ENCODE measurements at regions not wholly inside any gene's neighbourhood (a gene's known extent, or its start where the extent isn't known, plus 50 kb on each side); places are given as distances from the start of the nearest gene placed in this dataset.

DNA sequence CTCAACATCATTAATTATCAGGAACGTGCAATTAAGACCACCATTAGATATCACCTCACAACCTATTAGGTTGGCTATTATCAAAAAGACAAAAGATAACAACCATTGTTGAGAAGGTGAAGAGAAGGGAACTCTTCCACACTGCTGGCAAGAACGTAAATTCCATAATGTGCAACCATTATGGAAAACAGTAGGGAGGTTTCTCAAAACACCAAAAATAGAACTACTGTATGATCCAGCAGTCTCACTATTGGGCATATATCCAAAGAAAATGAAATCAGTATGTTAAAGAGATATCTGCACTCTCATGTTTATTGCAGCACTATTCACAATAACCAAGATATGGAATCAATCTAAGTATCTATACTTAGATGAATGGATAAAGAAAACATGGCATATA, 51.6 kb upstream of the OR4E1 start:
- Mint-ChIP-seq H3K4me3 (no peak overlapping the region), H3K27ac (no peak overlapping the region), H3K9me3 (ENCODE audit: insufficient read depth) (no peaks in the 10 kb centered on the region), H3K27me3 (peaks cover 33% of the 10 kb centered on the region), H3K4me1 (no peaks in the 10 kb centered on the region)
- H3K4me1 ChIP-seq (ENCODE audit: control insufficient read depth in 2 of 2, insufficient read depth in 2 of 2, low read length in 2 of 2): no peaks in the 10 kb centered on the region
- DNase-seq (no peak), ATAC-seq (ENCODE audit: low read depth) (no peak)
- no peak overlapping the region for H3K4me2 ChIP-seq (replicated peaks; ENCODE audit: low read depth, low read length, poor library complexity, severe bottlenecking)
- intact Hi-C loops (cut with micrococcal nuclease): no loop called here
- no peaks in the 10 kb centered on the region for H3K9me3 ChIP-seq (ENCODE audit: control extremely low read depth in 1 of 3, control insufficient read depth in 2 of 3, insufficient read depth in 1 of 3, low read length in 2 of 3)
- POLR2A ChIA-PET: no interaction called here
- WGBS (ENCODE audit: insufficient coverage): no CpG with 5 or more reads among the region's 2 CpGs
- H3K27me3 ChIP-seq (replicated peaks in 1 of 4; ENCODE audit: control extremely low read depth in 1 of 4, control insufficient read depth in 3 of 4, insufficient read depth in 4 of 4, low read length in 3 of 4): peaks cover 0 to 5% (median 3%) of the 10 kb centered on the region in 4 experiments
- no peak overlapping the region for H3K9ac ChIP-seq (ENCODE audit: low read length)
- TF ChIP-seq, protein P1, sequence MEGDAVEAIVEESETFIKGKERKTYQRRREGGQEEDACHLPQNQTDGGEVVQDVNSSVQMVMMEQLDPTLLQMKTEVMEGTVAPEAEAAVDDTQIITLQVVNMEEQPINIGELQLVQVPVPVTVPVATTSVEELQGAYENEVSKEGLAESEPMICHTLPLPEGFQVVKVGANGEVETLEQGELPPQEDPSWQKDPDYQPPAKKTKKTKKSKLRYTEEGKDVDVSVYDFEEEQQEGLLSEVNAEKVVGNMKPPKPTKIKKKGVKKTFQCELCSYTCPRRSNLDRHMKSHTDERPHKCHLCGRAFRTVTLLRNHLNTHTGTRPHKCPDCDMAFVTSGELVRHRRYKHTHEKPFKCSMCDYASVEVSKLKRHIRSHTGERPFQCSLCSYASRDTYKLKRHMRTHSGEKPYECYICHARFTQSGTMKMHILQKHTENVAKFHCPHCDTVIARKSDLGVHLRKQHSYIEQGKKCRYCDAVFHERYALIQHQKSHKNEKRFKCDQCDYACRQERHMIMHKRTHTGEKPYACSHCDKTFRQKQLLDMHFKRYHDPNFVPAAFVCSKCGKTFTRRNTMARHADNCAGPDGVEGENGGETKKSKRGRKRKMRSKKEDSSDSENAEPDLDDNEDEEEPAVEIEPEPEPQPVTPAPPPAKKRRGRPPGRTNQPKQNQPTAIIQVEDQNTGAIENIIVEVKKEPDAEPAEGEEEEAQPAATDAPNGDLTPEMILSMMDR (IDR thresholded peaks at IDR 0.05): no peak
- no peak for TF ChIP-seq EZH2 (IDR thresholded peaks at IDR 0.05; ENCODE audit: borderline replicate concordance, insufficient read depth, low read depth, low read length, poor library complexity, severe bottlenecking)
- H2AFZ ChIP-seq (ENCODE audit: insufficient read depth, low read depth, low read length, poor library complexity, severe bottlenecking): no peak overlapping the region
- CTCF ChIA-PET: interaction anchor here (1.4 to 1.6 kb wide), 2 partner anchors 15 to 16 kb away, joined by 4 read pairs; no protein-coding TSS in a partner anchor
- no peaks in the 10 kb centered on the region for H4K20me1 ChIP-seq (ENCODE audit: control insufficient read depth, insufficient read depth, low read length, poor library complexity, severe bottlenecking)
- no peak overlapping the region for H3K27ac ChIP-seq (ENCODE audit: low read length in 2 of 2)
- H3K36me3 ChIP-seq (replicated peaks in 1 of 2; ENCODE audit: control extremely low read depth in 1 of 2, control insufficient read depth in 1 of 2, extremely low read depth in 1 of 2, insufficient read depth in 2 of 2, low read length in 1 of 2): no peaks in the 10 kb centered on the region
- no peak overlapping the region for H3K4me3 ChIP-seq (ENCODE audit: control extremely low read depth in 1 of 5, extremely low read depth in 1 of 5, insufficient read depth in 1 of 5, low read depth in 2 of 5, low read length in 4 of 5)
- H3K79me2 ChIP-seq (ENCODE audit: control insufficient read depth, insufficient read depth, low read length): no peaks in the 10 kb centered on the region

DNA sequence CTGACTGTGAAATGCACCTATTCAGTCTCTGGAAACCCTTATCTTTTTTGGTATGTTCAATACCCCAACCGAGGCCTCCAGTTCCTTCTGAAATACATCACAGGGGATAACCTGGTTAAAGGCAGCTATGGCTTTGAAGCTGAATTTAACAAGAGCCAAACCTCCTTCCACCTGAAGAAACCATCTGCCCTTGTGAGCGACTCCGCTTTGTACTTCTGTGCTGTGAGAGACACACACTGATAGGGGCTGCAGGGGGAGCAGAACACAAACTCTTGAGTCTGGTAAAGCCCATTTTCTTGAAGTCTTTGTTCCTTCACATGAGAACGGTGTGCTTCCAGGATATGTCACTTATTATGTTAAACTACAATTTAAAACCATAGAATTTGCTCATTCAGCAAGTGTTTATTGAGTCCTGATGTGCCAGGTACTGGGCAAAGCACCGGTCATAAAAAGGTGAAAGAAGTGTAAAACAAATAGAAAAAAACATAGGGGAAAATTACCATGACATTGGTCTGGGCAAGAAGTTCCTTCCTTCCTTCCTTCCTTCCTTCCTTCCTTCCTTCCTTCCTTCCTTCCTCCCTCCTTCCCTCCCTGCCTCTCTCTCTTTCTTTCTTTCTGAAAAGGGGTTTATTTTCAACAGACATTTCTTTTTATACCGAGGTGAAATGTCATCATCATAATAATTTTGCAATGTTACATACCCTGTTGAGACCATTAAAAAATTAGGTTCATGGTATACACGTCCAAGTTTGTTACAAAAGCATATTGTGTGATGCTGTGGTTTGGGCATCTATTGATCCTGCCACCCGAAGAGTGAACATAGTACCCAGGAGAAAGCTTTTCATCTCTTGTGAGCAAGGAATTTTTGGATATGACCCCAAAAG, 50.7 kb upstream of the OR4E1 start:
- no peaks in the 10 kb centered on the region for H4K20me1 ChIP-seq (ENCODE audit: control insufficient read depth, insufficient read depth, low read length, poor library complexity, severe bottlenecking)
- TF ChIP-seq, protein P1 (IDR thresholded peaks at IDR 0.05): no peak
- no peak for TF ChIP-seq EZH2 (IDR thresholded peaks at IDR 0.05; ENCODE audit: borderline replicate concordance, insufficient read depth, low read depth, low read length, poor library complexity, severe bottlenecking)
- no peak overlapping the region for H3K27ac Mint-ChIP-seq
- DNase-seq (no peak), ATAC-seq (ENCODE audit: low read depth) (no peak)
- H3K36me3 ChIP-seq (replicated peaks in 1 of 2; ENCODE audit: control extremely low read depth in 1 of 2, control insufficient read depth in 1 of 2, extremely low read depth in 1 of 2, insufficient read depth in 2 of 2, low read length in 1 of 2): no peaks in the 10 kb centered on the region
- H3K79me2 ChIP-seq (ENCODE audit: control insufficient read depth, insufficient read depth, low read length): no peaks in the 10 kb centered on the region
- H3K4me3 ChIP-seq (ENCODE audit: control extremely low read depth in 1 of 5, extremely low read depth in 1 of 5, insufficient read depth in 1 of 5, low read depth in 2 of 5, low read length in 4 of 5): no peak overlapping the region
- no peak overlapping the region for H3K27ac ChIP-seq (ENCODE audit: low read length in 2 of 2)
- H3K27me3 ChIP-seq (replicated peaks in 1 of 4; ENCODE audit: control extremely low read depth in 1 of 4, control insufficient read depth in 3 of 4, insufficient read depth in 4 of 4, low read length in 3 of 4): peaks cover 0 to 6% (median 5%) of the 10 kb centered on the region in 4 experiments
- intact Hi-C loops (cut with micrococcal nuclease): no loop called here
- no peak overlapping the region for H3K9ac ChIP-seq (ENCODE audit: low read length)
- peaks cover 37% of the 10 kb centered on the region for H3K27me3 Mint-ChIP-seq
- POLR2A ChIA-PET: no interaction called here
- no peak overlapping the region for H3K4me2 ChIP-seq (replicated peaks; ENCODE audit: low read depth, low read length, poor library complexity, severe bottlenecking)
- no peaks in the 10 kb centered on the region for H3K4me1 Mint-ChIP-seq
- CTCF ChIA-PET: interaction anchor here (2.7 kb wide), 1 partner anchor 12 kb away, joined by 7 read pairs; no protein-coding TSS in a partner anchor
- H3K9me3 ChIP-seq (ENCODE audit: control extremely low read depth in 1 of 3, control insufficient read depth in 2 of 3, insufficient read depth in 1 of 3, low read length in 2 of 3): no peaks in the 10 kb centered on the region
- WGBS (ENCODE audit: insufficient coverage): 92% methylated on average over 2 of the region's 8 CpGs
- no peak overlapping the region for H3K4me3 Mint-ChIP-seq
- no peaks in the 10 kb centered on the region for H3K9me3 Mint-ChIP-seq (ENCODE audit: insufficient read depth)
- no peak overlapping the region for H2AFZ ChIP-seq (ENCODE audit: insufficient read depth, low read depth, low read length, poor library complexity, severe bottlenecking)
- H3K4me1 ChIP-seq (ENCODE audit: control insufficient read depth in 2 of 2, insufficient read depth in 2 of 2, low read length in 2 of 2): no peaks in the 10 kb centered on the region
